ENCODE measurements at regions not wholly inside any gene's neighbourhood (a gene's known extent, or its start where the extent isn't known, plus 50 kb on each side); places are given as distances from the start of the nearest gene placed in this dataset.

DNA sequence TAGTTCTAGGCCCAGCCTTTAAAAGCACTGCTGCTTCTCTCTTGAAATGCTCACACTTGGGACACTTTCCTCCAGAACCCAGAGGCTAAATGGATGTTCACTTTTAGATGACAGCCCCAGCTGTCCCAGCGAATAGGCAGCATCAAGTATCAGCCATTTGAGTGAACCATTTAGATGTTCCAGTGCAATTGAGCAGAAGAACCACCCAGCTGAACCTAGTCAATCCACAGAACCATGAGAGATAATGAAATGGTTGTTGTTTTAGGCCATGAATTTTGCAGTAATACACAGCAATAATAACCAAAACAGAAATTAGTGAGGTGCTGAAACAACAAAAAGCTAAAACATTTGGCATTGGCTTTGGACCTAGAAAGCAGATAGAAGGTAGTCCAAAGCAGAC, 273.9 kb downstream of the ETV1 start:
- no peak for TF ChIP-seq EZH2 (optimal IDR thresholded peaks at IDR 0.05; ENCODE audit: low read depth, low read length)
- TF ChIP-seq, protein P1, sequence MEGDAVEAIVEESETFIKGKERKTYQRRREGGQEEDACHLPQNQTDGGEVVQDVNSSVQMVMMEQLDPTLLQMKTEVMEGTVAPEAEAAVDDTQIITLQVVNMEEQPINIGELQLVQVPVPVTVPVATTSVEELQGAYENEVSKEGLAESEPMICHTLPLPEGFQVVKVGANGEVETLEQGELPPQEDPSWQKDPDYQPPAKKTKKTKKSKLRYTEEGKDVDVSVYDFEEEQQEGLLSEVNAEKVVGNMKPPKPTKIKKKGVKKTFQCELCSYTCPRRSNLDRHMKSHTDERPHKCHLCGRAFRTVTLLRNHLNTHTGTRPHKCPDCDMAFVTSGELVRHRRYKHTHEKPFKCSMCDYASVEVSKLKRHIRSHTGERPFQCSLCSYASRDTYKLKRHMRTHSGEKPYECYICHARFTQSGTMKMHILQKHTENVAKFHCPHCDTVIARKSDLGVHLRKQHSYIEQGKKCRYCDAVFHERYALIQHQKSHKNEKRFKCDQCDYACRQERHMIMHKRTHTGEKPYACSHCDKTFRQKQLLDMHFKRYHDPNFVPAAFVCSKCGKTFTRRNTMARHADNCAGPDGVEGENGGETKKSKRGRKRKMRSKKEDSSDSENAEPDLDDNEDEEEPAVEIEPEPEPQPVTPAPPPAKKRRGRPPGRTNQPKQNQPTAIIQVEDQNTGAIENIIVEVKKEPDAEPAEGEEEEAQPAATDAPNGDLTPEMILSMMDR (IDR thresholded peaks at IDR 0.05; ENCODE audit: low read length) = no peak
